H1 (cell line): ENCODE measurements at regions not wholly inside any gene's neighbourhood (a gene's known extent, or its start where the extent isn't known, plus 50 kb on each side); places are given as distances from the start of the nearest gene placed in this dataset.

Experiments
- SAP30 ChIP-seq: fragments of 300-600 bp; sonication (generic); IDR thresholded peaks from 2 replicates; pipeline ENCODE4 v1.7.1; 2012; ENCODE audit warnings: low read length, moderate library complexity, mild to moderate bottlenecking, inconsistent platforms; ENCODE audit not compliant: insufficient read depth, insufficient replicate concordance
- SP1 ChIP-seq: IDR thresholded peaks from 2 replicates; pipeline ENCODE4 v1.6.1; 2011; ENCODE audit warnings: low read depth, low read length
- SRF ChIP-seq: IDR thresholded peaks from 2 replicates; pipeline ENCODE4 v1.6.1; 2011; ENCODE audit warnings: mild to moderate bottlenecking, low read depth, low read length, moderate library complexity

DNA sequence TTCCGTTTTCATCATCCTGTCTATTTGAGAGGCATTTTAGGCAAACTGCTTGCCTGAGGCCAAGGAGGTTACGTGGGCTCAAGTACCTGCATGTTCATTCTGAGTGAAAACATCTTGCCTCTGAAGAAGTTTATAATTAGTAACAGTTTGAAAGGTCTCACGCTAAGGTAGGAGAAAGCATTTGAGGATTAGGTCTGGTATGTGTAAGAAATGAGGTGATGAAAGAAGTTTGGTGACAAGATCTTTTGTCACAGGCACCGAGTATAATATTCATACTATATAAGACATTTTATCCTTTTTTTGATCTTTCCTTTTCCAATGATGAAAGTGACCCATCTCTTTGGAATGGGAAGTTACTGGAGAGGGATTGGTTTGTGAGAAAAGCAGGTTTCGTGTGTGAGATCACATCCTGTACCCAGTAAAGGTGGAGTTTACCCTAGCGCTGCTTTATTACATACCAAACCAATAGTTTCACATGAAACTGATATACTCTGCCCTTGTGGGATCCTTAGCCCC is 98.7 kb upstream of the PDC start (continued):
- TF ChIP-seq SAP30 (no peak), SP1 (no peak), SRF (no peak)
- TF ChIP-seq, all 59 proteins: peak for 0
